Activated CD4-positive, alpha-beta memory T cell treated with anti-CD3 and anti-CD28 coated beads, Interleukin-2, amount 10 ng/mL, durations not matched to agents 7 days and 5 days (primary cell): ENCODE measurements at regions not wholly inside any gene's neighbourhood (a gene's known extent, or its start where the extent isn't known, plus 50 kb on each side); places are given as distances from the start of the nearest gene placed in this dataset.

Source experiments
- CTCF ChIA-PET: fragments of 350-600 bp; sonication (Branson Sonifier 250); formaldehyde crosslinking; loops from one replicate; lab custom pipeline; 2021; ENCODE audit warnings: antibody characterized with exemption, inconsistent platforms; lab: Charles Lee
- POLR2A ChIA-PET: fragments of 350-600 bp; sonication (Branson Sonifier 250); formaldehyde crosslinking; loops from one replicate; lab custom pipeline; 2021; ENCODE audit warnings: antibody characterized with exemption; lab: Charles Lee
- DNase-seq: peaks from one replicate; pipeline ENCODE4 v3.0.0-alpha.2; 2020
- H3K27ac Mint-ChIP-seq: one replicate; pipeline ENCODE4 v1.8.0; 2021; ENCODE audit warnings: mild to moderate bottlenecking, mixed read lengths
- H3K27me3 Mint-ChIP-seq: one replicate; pipeline ENCODE4 v1.8.0; 2021; ENCODE audit warnings: mixed read lengths
- H3K36me3 Mint-ChIP-seq: one replicate; pipeline ENCODE4 v1.8.0; 2021; ENCODE audit warnings: low read depth, mixed read lengths
- H3K4me1 Mint-ChIP-seq: one replicate; pipeline ENCODE4 v1.8.0; 2021; ENCODE audit warnings: mixed read lengths
- H3K4me3 Mint-ChIP-seq: one replicate; pipeline ENCODE4 v1.8.0; 2021; ENCODE audit warnings: mild to moderate bottlenecking, mixed read lengths
- H3K9me3 Mint-ChIP-seq: one replicate; pipeline ENCODE4 v1.8.0; 2021; ENCODE audit warnings: mixed read lengths

GRCh38 chr18:44536619-44537018 is 144.1 kb upstream of the SETBP1 start:
- Mint-ChIP-seq H3K4me3 (no peak overlapping the region), H3K27ac (no peak overlapping the region), H3K4me1 (no peaks in the 10 kb centered on the region), H3K27me3 (no peaks in the 10 kb centered on the region), H3K9me3 (no peaks in the 10 kb centered on the region), H3K36me3 (no peaks in the 10 kb centered on the region)
- no peak for DNase-seq
- CTCF ChIA-PET, result interaction anchor here (0.6 kb wide), 1 partner anchor 1073 kb away, joined by 3 read pairs; no protein-coding TSS in a partner anchor
- POLR2A ChIA-PET, result no interaction called here

- H3K9me3 Mint-ChIP-seq, result no peaks in the 10 kb centered on the region
- POLR2A ChIA-PET, result no interaction called here
- H3K36me3 Mint-ChIP-seq, result no peaks in the 10 kb centered on the region
- DNase-seq, result no peak
- no peak overlapping the region for H3K27ac Mint-ChIP-seq
- no peaks in the 10 kb centered on the region for H3K4me1 Mint-ChIP-seq
- no peaks in the 10 kb centered on the region for H3K27me3 Mint-ChIP-seq
- H3K4me3 Mint-ChIP-seq, result no peak overlapping the region
- CTCF ChIA-PET, result no interaction called here
These were observed 143.2 kb upstream of the SETBP1 start for GRCh38 chr18:44537526-44537925.

- DNase-seq, result no peak
- Mint-ChIP-seq H3K36me3 (no peaks in the 10 kb centered on the region), H3K27ac (no peak overlapping the region), H3K4me3 (no peak overlapping the region), H3K4me1 (no peaks in the 10 kb centered on the region), H3K27me3 (no peaks in the 10 kb centered on the region), H3K9me3 (no peaks in the 10 kb centered on the region)
- CTCF ChIA-PET, result no interaction called here
- POLR2A ChIA-PET, result no interaction called here
These were observed 140.8 kb upstream of the SETBP1 start for GRCh38 chr18:44539926-44540325.

DNA sequence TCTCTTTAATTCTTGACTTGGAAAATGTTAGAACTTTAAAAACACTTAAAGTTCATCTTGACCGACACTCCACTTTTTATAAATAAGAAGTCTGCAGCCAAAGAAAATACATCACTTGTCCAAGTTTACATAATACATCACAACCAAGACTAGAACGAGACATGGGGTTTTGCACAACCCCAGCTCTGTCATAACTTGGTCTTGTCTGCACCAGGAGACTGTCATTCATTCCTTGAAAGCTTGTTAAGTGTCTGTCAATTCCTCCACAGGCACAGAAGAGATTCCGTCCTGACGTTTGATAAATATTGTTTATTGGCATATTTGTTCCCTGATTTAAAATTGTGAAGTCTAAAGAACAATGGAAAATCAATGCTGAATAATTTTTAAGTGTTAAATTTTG is 139.5 kb upstream of the SETBP1 start:
- no peak overlapping the region for H3K27ac Mint-ChIP-seq

GRCh38 chr18:44541781-44542180 is 138.9 kb upstream of the SETBP1 start:
- POLR2A ChIA-PET, result no interaction called here
- no peaks in the 10 kb centered on the region for H3K36me3 Mint-ChIP-seq
- no peak overlapping the region for H3K4me3 Mint-ChIP-seq
- H3K27me3 Mint-ChIP-seq, result no peaks in the 10 kb centered on the region
- H3K9me3 Mint-ChIP-seq, result no peaks in the 10 kb centered on the region
- no peak for DNase-seq
- H3K27ac Mint-ChIP-seq, result no peak overlapping the region
- CTCF ChIA-PET, result no interaction called here
- no peaks in the 10 kb centered on the region for H3K4me1 Mint-ChIP-seq

More for the DNA sequence above, 139.5 kb upstream of the SETBP1 start:
- Mint-ChIP-seq H3K4me1 (no peaks in the 10 kb centered on the region), H3K27me3 (no peaks in the 10 kb centered on the region), H3K9me3 (no peaks in the 10 kb centered on the region), H3K36me3 (no peaks in the 10 kb centered on the region), H3K4me3 (no peak overlapping the region)
- DNase-seq, result no peak
- CTCF ChIA-PET, result no interaction called here
- POLR2A ChIA-PET, result no interaction called here

DNA sequence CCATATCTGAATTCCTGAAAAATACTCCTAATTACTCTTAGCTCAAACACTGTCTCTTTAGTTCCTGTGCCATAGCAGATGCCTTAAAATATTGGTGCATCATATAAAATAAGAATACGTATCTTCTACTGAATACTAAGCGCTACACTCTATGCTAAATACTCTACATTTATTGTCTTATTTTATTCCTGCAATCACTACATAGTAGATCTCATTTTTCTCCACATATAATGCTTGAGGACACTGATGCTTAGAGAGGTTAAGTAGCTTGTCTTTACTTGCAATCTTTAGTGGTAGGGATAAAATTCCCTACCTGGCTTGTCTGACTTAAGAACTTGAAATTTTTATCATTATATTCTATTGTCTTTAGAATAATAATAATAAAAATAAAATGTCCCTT is 137.3 kb upstream of the SETBP1 start:
- ChIA-PET CTCF (no interaction called here), POLR2A (no interaction called here)
- H3K4me3 Mint-ChIP-seq, result no peak overlapping the region
- H3K27me3 Mint-ChIP-seq, result no peaks in the 10 kb centered on the region
- H3K27ac Mint-ChIP-seq, result no peak overlapping the region
- DNase-seq, result no peak
- no peaks in the 10 kb centered on the region for H3K4me1 Mint-ChIP-seq
- no peaks in the 10 kb centered on the region for H3K9me3 Mint-ChIP-seq
- H3K36me3 Mint-ChIP-seq, result no peaks in the 10 kb centered on the region

DNA sequence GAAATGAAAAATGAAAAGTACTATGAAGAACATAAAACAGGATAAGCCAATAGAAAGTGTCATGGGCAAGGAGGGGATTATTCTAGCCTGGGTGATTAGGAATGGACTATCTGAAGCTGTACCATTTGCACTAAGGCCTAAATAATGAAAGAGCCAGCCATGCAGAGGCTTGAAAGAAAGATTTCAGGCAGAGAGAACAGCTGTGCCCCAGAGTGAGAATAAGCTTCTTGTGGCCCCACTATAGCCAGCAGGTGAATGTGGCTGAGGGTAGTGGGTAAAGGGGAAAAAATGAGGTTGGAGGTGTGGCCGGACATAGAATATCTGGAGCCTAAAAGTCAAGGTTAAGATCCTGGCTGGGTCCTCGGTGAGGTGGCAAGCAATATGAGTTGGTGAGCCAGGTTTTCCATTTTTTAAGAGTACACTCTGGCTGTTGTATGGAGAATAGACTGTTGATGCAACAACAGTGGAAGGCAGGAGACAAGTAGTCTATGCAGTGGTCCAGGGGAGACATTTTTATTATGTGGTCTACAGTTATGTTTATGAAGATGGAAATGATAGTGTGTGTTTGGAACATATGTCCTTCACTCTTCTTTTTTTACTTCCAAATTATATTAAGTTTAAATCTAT is 135.2 kb upstream of the SETBP1 start:
- POLR2A ChIA-PET, result no interaction called here

DNA sequence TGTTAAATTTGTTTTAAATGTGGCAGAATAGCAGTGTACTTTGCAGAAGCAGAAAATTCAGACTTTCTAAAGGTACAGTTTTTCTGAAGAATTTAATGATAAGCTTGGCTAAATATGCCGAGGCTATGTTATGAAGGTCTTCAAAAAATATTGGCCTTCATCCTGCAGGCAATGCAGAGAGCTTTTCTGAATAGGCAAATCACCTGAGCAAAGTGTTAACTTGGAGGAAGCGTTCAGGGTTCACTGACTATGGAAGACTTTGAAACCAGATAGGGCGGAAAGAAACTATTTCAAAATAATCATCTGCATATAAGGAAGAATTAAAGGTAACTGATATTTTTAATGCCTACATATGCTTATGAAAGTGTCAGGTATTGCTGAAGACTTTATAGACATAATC is 133.7 kb upstream of the SETBP1 start:
- POLR2A ChIA-PET, result no interaction called here
- DNase-seq, result no peak
- Mint-ChIP-seq H3K4me1 (no peaks in the 10 kb centered on the region), H3K9me3 (no peaks in the 10 kb centered on the region), H3K36me3 (no peaks in the 10 kb centered on the region), H3K27ac (no peak overlapping the region), H3K4me3 (no peak overlapping the region), H3K27me3 (no peaks in the 10 kb centered on the region)
- CTCF ChIA-PET, result no interaction called here

More for the DNA sequence above, 135.2 kb upstream of the SETBP1 start:
- DNase-seq, result no peak
- no peaks in the 10 kb centered on the region for H3K36me3 Mint-ChIP-seq
- no peaks in the 10 kb centered on the region for H3K9me3 Mint-ChIP-seq
- H3K4me1 Mint-ChIP-seq, result no peaks in the 10 kb centered on the region
- H3K27me3 Mint-ChIP-seq, result no peaks in the 10 kb centered on the region
- no peak overlapping the region for H3K27ac Mint-ChIP-seq
- CTCF ChIA-PET, result no interaction called here
- no peak overlapping the region for H3K4me3 Mint-ChIP-seq

DNA sequence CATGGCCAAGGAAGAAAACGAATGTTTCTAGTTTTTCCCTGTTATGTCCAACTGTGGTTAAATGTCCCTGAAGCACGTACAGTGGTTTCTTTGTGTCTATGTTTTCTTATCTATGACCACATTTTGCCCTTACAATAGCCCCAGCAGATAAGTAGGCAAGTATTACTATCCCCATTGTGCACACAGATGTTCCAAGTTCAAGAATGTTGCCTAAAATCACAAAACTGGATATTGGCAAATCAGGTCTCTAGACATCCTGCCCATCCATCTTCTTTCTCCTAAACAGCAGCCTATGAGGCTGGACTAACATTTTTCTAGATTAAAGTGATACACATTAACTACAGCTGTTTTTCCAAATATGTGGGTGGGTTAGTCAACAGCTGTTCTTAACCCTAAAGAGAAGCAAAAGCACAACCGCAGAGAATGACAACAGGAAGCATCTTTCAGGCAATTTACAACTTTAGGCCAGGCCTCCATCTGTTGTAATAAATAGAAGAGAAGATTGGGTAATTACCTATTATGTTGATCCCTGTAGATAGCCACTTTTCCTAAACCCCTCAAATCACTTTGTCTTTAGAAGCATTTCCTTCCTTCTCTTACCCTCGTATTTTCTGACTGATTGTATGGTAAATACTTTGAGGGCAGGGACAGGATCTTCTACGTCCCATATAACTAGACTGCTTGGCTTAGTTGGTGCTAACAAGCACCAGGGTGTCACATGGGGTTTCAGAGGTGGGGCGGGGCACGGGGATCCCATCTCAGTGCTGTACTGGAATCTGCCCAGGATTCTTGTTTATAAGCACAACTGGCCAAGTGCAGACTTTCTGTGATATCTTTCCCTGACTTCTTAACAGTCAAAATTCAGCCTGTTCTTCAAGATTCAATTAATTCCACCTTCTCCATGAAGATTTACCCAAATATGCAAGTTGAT is 132.1 kb upstream of the SETBP1 start:
- H3K4me3 Mint-ChIP-seq, result no peak overlapping the region
- DNase-seq, result no peak
- ChIA-PET POLR2A (no interaction called here), CTCF (interaction anchor here (1.2 kb wide), 1 partner anchor 30 kb away, joined by 3 read pairs; no protein-coding TSS in a partner anchor)
- no peaks in the 10 kb centered on the region for H3K27me3 Mint-ChIP-seq
- no peaks in the 10 kb centered on the region for H3K9me3 Mint-ChIP-seq
- H3K27ac Mint-ChIP-seq, result no peak overlapping the region
- H3K36me3 Mint-ChIP-seq, result no peaks in the 10 kb centered on the region
- no peaks in the 10 kb centered on the region for H3K4me1 Mint-ChIP-seq

DNA sequence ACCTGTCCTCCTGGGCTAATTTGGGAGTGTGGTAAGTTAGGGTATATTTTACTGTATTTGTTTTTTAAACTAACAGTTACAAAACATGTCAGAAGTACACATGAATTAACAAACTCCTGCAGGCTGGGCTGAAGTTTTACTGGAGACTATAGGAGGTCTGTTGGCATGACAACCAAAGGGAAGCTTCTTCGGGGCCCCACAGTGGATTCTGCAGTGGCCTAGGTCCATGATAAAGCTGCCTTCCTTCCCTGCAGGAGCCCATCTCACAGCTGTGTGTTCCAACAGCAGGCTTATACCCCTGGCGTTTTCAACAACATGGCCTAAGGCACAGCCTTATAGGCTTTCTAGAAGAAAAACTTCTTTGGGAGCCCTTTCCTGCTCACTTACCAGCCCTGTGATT is 128.0 kb upstream of the SETBP1 start:
- no peaks in the 10 kb centered on the region for H3K4me1 Mint-ChIP-seq
- no peak for DNase-seq
- H3K27me3 Mint-ChIP-seq, result no peaks in the 10 kb centered on the region
- no peaks in the 10 kb centered on the region for H3K9me3 Mint-ChIP-seq
- no peak overlapping the region for H3K27ac Mint-ChIP-seq
- CTCF ChIA-PET, result no interaction called here
- no peak overlapping the region for H3K4me3 Mint-ChIP-seq
- H3K36me3 Mint-ChIP-seq, result no peaks in the 10 kb centered on the region
- POLR2A ChIA-PET, result no interaction called here

DNA sequence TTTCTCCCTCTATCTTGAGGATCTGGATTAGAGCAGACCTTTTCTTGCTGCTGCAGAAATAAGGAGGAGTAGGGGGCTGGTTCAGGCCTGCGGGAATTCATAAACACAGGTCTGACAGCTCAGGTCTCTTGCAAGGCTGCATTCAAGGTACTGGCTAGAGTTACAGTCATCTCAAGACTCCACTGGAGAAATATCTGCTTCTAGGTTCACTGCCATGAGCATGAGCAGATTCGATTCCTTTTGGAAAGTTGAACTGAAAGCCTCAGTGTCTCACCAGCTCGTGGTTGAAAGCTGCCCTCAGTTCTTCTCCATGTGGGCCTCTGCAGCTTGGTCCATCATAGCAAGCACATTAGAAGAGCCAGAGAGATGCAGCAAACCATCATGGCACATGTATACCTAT is 124.4 kb upstream of the SETBP1 start:
- ChIA-PET CTCF (no interaction called here), POLR2A (no interaction called here)
- Mint-ChIP-seq H3K4me1 (no peaks in the 10 kb centered on the region), H3K9me3 (no peaks in the 10 kb centered on the region), H3K4me3 (no peak overlapping the region), H3K36me3 (no peaks in the 10 kb centered on the region), H3K27ac (no peak overlapping the region), H3K27me3 (no peaks in the 10 kb centered on the region)
- no peak for DNase-seq

DNA sequence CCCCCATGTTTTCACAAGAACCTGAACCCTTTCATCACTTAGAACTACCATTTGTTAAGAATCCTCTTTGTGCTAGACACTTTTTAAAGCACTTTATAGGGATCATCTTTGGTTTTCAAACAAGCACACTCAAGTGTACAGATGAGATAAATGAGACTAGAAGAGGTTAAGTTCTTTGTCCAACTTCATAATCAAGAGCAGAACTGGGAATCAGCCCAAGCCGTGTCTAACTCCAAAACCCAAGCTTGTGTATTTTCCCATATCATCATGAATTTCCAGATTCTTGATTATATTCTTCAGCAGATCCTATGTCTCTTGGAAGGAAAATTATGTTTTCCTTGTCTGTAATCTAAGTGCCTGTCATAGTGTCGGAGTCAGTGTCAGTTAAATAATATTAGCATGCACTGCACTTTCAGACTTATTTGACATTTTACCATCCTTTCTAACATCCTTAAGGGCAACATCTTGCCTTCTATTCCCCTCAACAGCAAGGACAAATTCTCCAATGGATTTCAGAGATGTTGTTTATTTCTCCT is 123.0 kb upstream of the SETBP1 start:
- H3K36me3 Mint-ChIP-seq, result no peaks in the 10 kb centered on the region
- POLR2A ChIA-PET, result no interaction called here
- DNase-seq, result no peak
- CTCF ChIA-PET, result no interaction called here
- H3K9me3 Mint-ChIP-seq, result no peaks in the 10 kb centered on the region
- no peaks in the 10 kb centered on the region for H3K4me1 Mint-ChIP-seq
- H3K4me3 Mint-ChIP-seq, result no peak overlapping the region
- no peak overlapping the region for H3K27ac Mint-ChIP-seq
- H3K27me3 Mint-ChIP-seq, result no peaks in the 10 kb centered on the region

DNA sequence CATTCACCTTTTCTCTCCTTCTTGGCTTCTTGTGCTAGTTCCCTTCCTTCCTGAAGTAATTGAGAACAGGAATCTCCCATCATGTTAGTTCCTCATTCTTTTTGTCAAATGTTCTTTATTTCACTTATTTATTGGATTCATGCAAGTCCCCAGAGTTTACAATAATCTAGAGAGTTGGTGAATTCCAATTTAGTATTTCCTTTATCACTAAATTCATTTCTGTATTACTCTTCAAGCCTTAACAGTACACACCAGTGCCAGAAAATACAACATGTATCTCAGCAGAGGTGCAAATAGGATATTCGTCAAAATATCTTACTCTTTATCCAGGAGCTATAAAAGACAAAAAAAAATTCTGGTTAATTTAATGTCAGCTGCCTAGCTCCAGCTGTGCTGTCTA is 121.9 kb upstream of the SETBP1 start:
- ChIA-PET CTCF (no interaction called here), POLR2A (no interaction called here)
- Mint-ChIP-seq H3K9me3 (no peaks in the 10 kb centered on the region), H3K36me3 (no peaks in the 10 kb centered on the region), H3K4me3 (no peak overlapping the region), H3K27ac (no peak overlapping the region), H3K27me3 (peaks cover 3% of the 10 kb centered on the region), H3K4me1 (no peaks in the 10 kb centered on the region)
- no peak for DNase-seq
